Astrocyte (in vitro differentiated cells and primary cell): ENCODE measurements at regions not wholly inside any gene's neighbourhood (a gene's known extent, or its start where the extent isn't known, plus 50 kb on each side); places are given as distances from the start of the nearest gene placed in this dataset.

Source experiments
- DNase-seq: peaks from one replicate; pipeline ENCODE4 v3.0.0-alpha.2; 2010; ENCODE audit warnings: low read depth
- FAIRE-seq: peaks from 2 replicates; lab custom pipeline; 2011; peaks lifted over from hg19 to GRCh38; lab: Jason Lieb, UNC
- H2AFZ ChIP-seq: 2 replicates; pipeline ENCODE4 v1.6.0; 2012; ENCODE audit warnings: low read depth, low read length, inconsistent platforms
- H3K27ac ChIP-seq: 2 replicates; pipeline ENCODE4 v1.5.1; 2011; ENCODE audit warnings: low read depth, low read length, inconsistent platforms
- H3K27me3 ChIP-seq: 2 replicates; pipeline ENCODE4 v1.6.0; 2011; ENCODE audit warnings: low read length, inconsistent platforms; ENCODE audit not compliant: insufficient read depth
- H3K36me3 ChIP-seq: 2 replicates; pipeline ENCODE4 v1.5.1; 2011; ENCODE audit warnings: low read length, inconsistent platforms; ENCODE audit not compliant: insufficient read depth
- H3K4me1 ChIP-seq: 2 replicates; pipeline ENCODE4 v1.5.1; 2011; ENCODE audit warnings: low read length, inconsistent platforms; ENCODE audit not compliant: insufficient read depth
- H3K4me2 ChIP-seq: 2 replicates; pipeline ENCODE4 v1.6.0; 2012; ENCODE audit warnings: low read length, inconsistent platforms
- H3K4me3 ChIP-seq: 2 replicates; pipeline ENCODE4 v1.5.1; 2011; ENCODE audit warnings: low read depth, mild to moderate bottlenecking, low read length, inconsistent platforms; ENCODE audit not compliant: insufficient read depth
- H3K79me2 ChIP-seq: 2 replicates; pipeline ENCODE4 v1.6.0; 2012; ENCODE audit warnings: mild to moderate bottlenecking, low read length, inconsistent platforms; ENCODE audit not compliant: insufficient read depth
- H3K9ac ChIP-seq: 2 replicates; pipeline ENCODE4 v1.6.0; 2012; ENCODE audit warnings: mild to moderate bottlenecking, low read length, inconsistent platforms
- H3K9me3 ChIP-seq: 2 replicates; pipeline ENCODE4 v1.5.1; 2012; ENCODE audit warnings: low read depth, mild to moderate bottlenecking, low read length, inconsistent platforms; ENCODE audit not compliant: insufficient read depth
- H4K20me1 ChIP-seq: 2 replicates; pipeline ENCODE4 v1.6.0; 2012; ENCODE audit warnings: low read length, inconsistent platforms; ENCODE audit not compliant: insufficient read depth
- H3K27ac Mint-ChIP-seq: one replicate; pipeline ENCODE4 v1.8.0; 2021; ENCODE audit warnings: mild to moderate bottlenecking, mixed read lengths; ENCODE audit not compliant: unreplicated experiment
- H3K27me3 Mint-ChIP-seq: one replicate; pipeline ENCODE4 v1.8.0; 2021; ENCODE audit warnings: low read depth, mixed read lengths; ENCODE audit not compliant: unreplicated experiment
- H3K36me3 Mint-ChIP-seq: one replicate; pipeline ENCODE4 v1.8.0; 2021; ENCODE audit warnings: low read depth, mixed read lengths; ENCODE audit not compliant: unreplicated experiment
- H3K4me1 Mint-ChIP-seq: one replicate; pipeline ENCODE4 v1.8.0; 2021; ENCODE audit warnings: low read depth, mixed read lengths; ENCODE audit not compliant: unreplicated experiment
- H3K4me3 Mint-ChIP-seq: one replicate; pipeline ENCODE4 v1.8.0; 2021; ENCODE audit warnings: mild to moderate bottlenecking, moderate library complexity, mixed read lengths; ENCODE audit not compliant: unreplicated experiment
- H3K9me3 Mint-ChIP-seq: one replicate; pipeline ENCODE4 v1.8.0; 2021; ENCODE audit warnings: mild to moderate bottlenecking, mixed read lengths; ENCODE audit not compliant: unreplicated experiment
- EZH2 ChIP-seq: IDR thresholded peaks from 2 replicates; pipeline ENCODE4 v1.6.1; 2012; ENCODE audit warnings: mild to moderate bottlenecking, low read length, inconsistent platforms; ENCODE audit not compliant: insufficient read depth
- TF ChIP-seq, protein P1 (sequence below): IDR thresholded peaks from 2 replicates; pipeline ENCODE4 v1.5.1; 2011; ENCODE audit warnings: low read depth, mild to moderate bottlenecking, inconsistent platforms, low read length, moderate library complexity; ENCODE audit not compliant: insufficient read depth

DNA sequence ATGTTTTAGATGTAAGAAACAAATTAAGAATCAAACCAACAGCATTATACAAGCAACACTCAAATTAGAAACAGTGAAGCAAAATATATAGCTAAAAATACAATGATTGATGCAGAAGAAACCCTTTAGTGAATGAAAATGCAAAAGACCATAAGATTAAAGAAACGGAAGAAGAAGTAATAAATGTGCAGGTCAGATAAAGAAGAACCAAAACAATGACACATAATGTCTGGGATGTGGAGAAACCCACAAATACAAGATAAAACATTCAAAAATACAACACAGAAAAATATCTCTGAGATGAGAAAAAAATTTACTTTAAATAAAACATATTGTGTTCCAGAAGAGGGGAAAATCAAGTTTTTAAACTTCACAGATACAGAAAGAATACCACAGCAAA lies 73.4 kb upstream of the AVPR1A start:
- Mint-ChIP-seq H3K9me3 (no peaks in the 10 kb centered on the region), H3K4me1 (no peaks in the 10 kb centered on the region), H3K4me3 (no peak overlapping the region), H3K27me3 (no peaks in the 10 kb centered on the region), H3K27ac (no peak overlapping the region), H3K36me3 (no peaks in the 10 kb centered on the region)
- no peak overlapping the region for H3K4me3 ChIP-seq
- no peaks in the 10 kb centered on the region for H4K20me1 ChIP-seq
- no peak overlapping the region for H3K27ac ChIP-seq
- H3K4me2 ChIP-seq: peak overlapping the region; percentile 4
- no peaks in the 10 kb centered on the region for H3K79me2 ChIP-seq
- no peaks in the 10 kb centered on the region for H3K4me1 ChIP-seq
- no peak overlapping the region for H3K9ac ChIP-seq
- FAIRE-seq (no peak), DNase-seq (no peak)
- no peaks in the 10 kb centered on the region for H3K9me3 ChIP-seq
- H2AFZ ChIP-seq: no peak overlapping the region
- H3K36me3 ChIP-seq: no peaks in the 10 kb centered on the region
- H3K27me3 ChIP-seq: no peaks in the 10 kb centered on the region
- TF ChIP-seq EZH2: no peak
- TF ChIP-seq, protein P1, sequence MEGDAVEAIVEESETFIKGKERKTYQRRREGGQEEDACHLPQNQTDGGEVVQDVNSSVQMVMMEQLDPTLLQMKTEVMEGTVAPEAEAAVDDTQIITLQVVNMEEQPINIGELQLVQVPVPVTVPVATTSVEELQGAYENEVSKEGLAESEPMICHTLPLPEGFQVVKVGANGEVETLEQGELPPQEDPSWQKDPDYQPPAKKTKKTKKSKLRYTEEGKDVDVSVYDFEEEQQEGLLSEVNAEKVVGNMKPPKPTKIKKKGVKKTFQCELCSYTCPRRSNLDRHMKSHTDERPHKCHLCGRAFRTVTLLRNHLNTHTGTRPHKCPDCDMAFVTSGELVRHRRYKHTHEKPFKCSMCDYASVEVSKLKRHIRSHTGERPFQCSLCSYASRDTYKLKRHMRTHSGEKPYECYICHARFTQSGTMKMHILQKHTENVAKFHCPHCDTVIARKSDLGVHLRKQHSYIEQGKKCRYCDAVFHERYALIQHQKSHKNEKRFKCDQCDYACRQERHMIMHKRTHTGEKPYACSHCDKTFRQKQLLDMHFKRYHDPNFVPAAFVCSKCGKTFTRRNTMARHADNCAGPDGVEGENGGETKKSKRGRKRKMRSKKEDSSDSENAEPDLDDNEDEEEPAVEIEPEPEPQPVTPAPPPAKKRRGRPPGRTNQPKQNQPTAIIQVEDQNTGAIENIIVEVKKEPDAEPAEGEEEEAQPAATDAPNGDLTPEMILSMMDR: no peak

- H3K36me3 Mint-ChIP-seq: no peaks in the 10 kb centered on the region
- Histone ChIP-seq H3K9me3 (no peaks in the 10 kb centered on the region), H3K36me3 (no peaks in the 10 kb centered on the region), H3K27ac (no peak overlapping the region), H3K4me1 (no peaks in the 10 kb centered on the region), H3K9ac (no peak overlapping the region), H3K79me2 (no peaks in the 10 kb centered on the region), H3K4me2 (no peak overlapping the region), H3K27me3 (no peaks in the 10 kb centered on the region), H4K20me1 (no peaks in the 10 kb centered on the region), H3K4me3 (no peak overlapping the region), H2AFZ (no peak overlapping the region)
- no peak for DNase-seq
- no peak overlapping the region for H3K4me3 Mint-ChIP-seq
- no peak for FAIRE-seq
- TF ChIP-seq, protein P1: no peak
- TF ChIP-seq EZH2: no peak
- no peak overlapping the region for H3K27ac Mint-ChIP-seq
- H3K9me3 Mint-ChIP-seq: no peaks in the 10 kb centered on the region
- H3K27me3 Mint-ChIP-seq: no peaks in the 10 kb centered on the region
- no peaks in the 10 kb centered on the region for H3K4me1 Mint-ChIP-seq
Measured at GRCh38 chr12:63223128-63223527, 72.1 kb upstream of the AVPR1A start.

DNA sequence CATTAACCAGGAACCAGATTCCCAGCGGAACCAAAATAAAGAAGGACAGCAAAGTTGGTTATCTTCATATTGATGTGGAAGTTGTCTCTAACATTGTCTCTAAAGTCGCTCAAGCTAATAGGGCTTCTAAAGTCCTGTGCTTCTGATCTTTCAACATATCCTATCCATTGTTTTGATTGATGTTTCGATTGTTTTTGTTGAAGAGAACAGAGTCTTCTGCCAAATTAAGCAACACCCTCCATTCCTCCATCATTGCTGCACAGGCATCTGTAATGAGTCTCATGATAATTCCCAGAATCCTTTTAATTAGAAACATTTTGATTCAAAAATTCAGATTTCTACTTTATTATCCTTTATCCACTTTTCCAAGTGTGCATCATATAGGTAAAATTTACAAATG lies 71.6 kb upstream of the AVPR1A start:
- no peaks in the 10 kb centered on the region for H3K27me3 Mint-ChIP-seq

More for the DNA sequence above, 71.6 kb upstream of the AVPR1A start:
- Histone ChIP-seq H3K4me2 (no peak overlapping the region), H3K79me2 (no peaks in the 10 kb centered on the region), H4K20me1 (no peaks in the 10 kb centered on the region), H3K9ac (no peak overlapping the region), H3K27ac (no peak overlapping the region), H3K4me1 (no peaks in the 10 kb centered on the region), H3K36me3 (no peaks in the 10 kb centered on the region), H3K27me3 (no peaks in the 10 kb centered on the region), H3K4me3 (no peak overlapping the region), H3K9me3 (no peaks in the 10 kb centered on the region), H2AFZ (no peak overlapping the region)
- H3K27ac Mint-ChIP-seq: no peak overlapping the region
- DNase-seq: no peak
- H3K36me3 Mint-ChIP-seq: no peaks in the 10 kb centered on the region
- no peak for TF ChIP-seq EZH2
- TF ChIP-seq, protein P1: no peak
- H3K4me1 Mint-ChIP-seq: no peaks in the 10 kb centered on the region
- H3K9me3 Mint-ChIP-seq: no peaks in the 10 kb centered on the region
- no peak overlapping the region for H3K4me3 Mint-ChIP-seq
- FAIRE-seq: no peak
